Naive thymus-derived CD4-positive, alpha-beta T cell (primary cell): ENCODE measurements at regions not wholly inside any gene's neighbourhood (a gene's known extent, or its start where the extent isn't known, plus 50 kb on each side); places are given as distances from the start of the nearest gene placed in this dataset.

Experiments
- ATAC-seq: fragments of 150-1000 bp; cut with Tn5 transposase; 2 replicates; pipeline ENCODE4 v1.10.0; 2021; ENCODE audit warnings: mild to moderate bottlenecking, moderate library complexity
- CTCF ChIA-PET: fragments of 350-600 bp; sonication (Branson Sonifier 250); formaldehyde crosslinking; loops from one replicate; lab custom pipeline; 2021; ENCODE audit warnings: antibody characterized with exemption; lab: Charles Lee
- POLR2A ChIA-PET: fragments of 350-600 bp; sonication (Branson Sonifier 250); formaldehyde crosslinking; loops from one replicate; lab custom pipeline; 2021; ENCODE audit warnings: antibody characterized with exemption, inconsistent platforms; lab: Charles Lee
- DNase-seq, 9 donors: peaks; one replicate each; pipeline versions ENCODE4 v3.0.0 to v3.0.0-alpha.2; 2020 to 2022; ENCODE audit warnings: mixed read lengths in 1 of 9
- H3K27ac ChIP-seq: one replicate; pipeline ENCODE4 v1.7.0; 2013; ENCODE audit warnings: mild to moderate bottlenecking, low read depth, low read length, moderate library complexity
- H3K27me3 ChIP-seq, 2 donors: one replicate each; pipeline ENCODE4 v1.7.0; 2013; ENCODE audit warnings: low read length in 2 of 2, mild to moderate bottlenecking in 2 of 2, moderate library complexity in 2 of 2; ENCODE audit not compliant: control insufficient read depth in 2 of 2, insufficient read depth in 2 of 2
- H3K36me3 ChIP-seq, 3 experiments: 1 replicate in 2 of 3; 2 replicates in 1 of 3; pipeline ENCODE4 v1.7.0; 2013; ENCODE audit warnings: low read length in 3 of 3, mild to moderate bottlenecking in 3 of 3, moderate library complexity in 1 of 3; ENCODE audit not compliant: insufficient read depth in 3 of 3, control insufficient read depth in 2 of 3
- H3K4me1 ChIP-seq, 2 donors: one replicate each; pipeline ENCODE4 v1.7.0; 2013; ENCODE audit warnings: low read length in 2 of 2, mild to moderate bottlenecking in 2 of 2, moderate library complexity in 1 of 2; ENCODE audit not compliant: control insufficient read depth in 2 of 2, insufficient read depth in 2 of 2
- H3K4me3 ChIP-seq: 2 replicates; pipeline ENCODE4 v1.7.0; 2013; ENCODE audit warnings: mild to moderate bottlenecking, low read length
- H3K9me3 ChIP-seq, 3 experiments: 1 replicate in 2 of 3; 2 replicates in 1 of 3; pipeline ENCODE4 v1.7.0; 2013; ENCODE audit warnings: low read length in 3 of 3; ENCODE audit not compliant: control insufficient read depth in 2 of 3
- H3K27ac Mint-ChIP-seq, 9 donors: one replicate each; pipeline ENCODE4 v1.8.0; 2020 to 2022; ENCODE audit warnings: mixed read lengths in 9 of 9, mild to moderate bottlenecking in 8 of 9, moderate library complexity in 5 of 9, inconsistent platforms in 2 of 9
- H3K27me3 Mint-ChIP-seq, 5 donors: one replicate each; pipeline ENCODE4 v1.8.0; 2021 to 2022; ENCODE audit warnings: mixed read lengths in 5 of 5, mild to moderate bottlenecking in 1 of 5
- H3K36me3 Mint-ChIP-seq, 5 donors: one replicate each; pipeline ENCODE4 v1.8.0; 2020 to 2022; ENCODE audit warnings: mixed read lengths in 5 of 5, mild to moderate bottlenecking in 3 of 5, inconsistent platforms in 1 of 5
- H3K4me1 Mint-ChIP-seq, 7 donors: one replicate each; pipeline ENCODE4 v1.8.0; 2020 to 2022; ENCODE audit warnings: mixed read lengths in 7 of 7, mild to moderate bottlenecking in 3 of 7, inconsistent platforms in 1 of 7
- H3K4me3 Mint-ChIP-seq, 10 donors: one replicate each; pipeline ENCODE4 v1.8.0; 2020 to 2022; ENCODE audit warnings: mild to moderate bottlenecking in 10 of 10, mixed read lengths in 10 of 10, moderate library complexity in 6 of 10, inconsistent platforms in 2 of 10
- H3K9me3 Mint-ChIP-seq, 11 donors: one replicate each; pipeline ENCODE4 v1.8.0; 2020 to 2022; ENCODE audit warnings: mixed read lengths in 11 of 11, mild to moderate bottlenecking in 4 of 11, inconsistent platforms in 1 of 11, moderate library complexity in 1 of 11
- intact Hi-C, 2 donors: fragments of 100-400 bp; cut with micrococcal nuclease; formaldehyde crosslinking; loops; one replicate each; pipeline ENCODE4 v1.15.1; 2023

- CTCF ChIA-PET, result no interaction called here
- no peak overlapping the region for H3K4me3 ChIP-seq
- H3K4me3 Mint-ChIP-seq, result peak overlapping the region in 1 of 10 donors; percentile 18
- H3K36me3 Mint-ChIP-seq, result no peaks in the 10 kb centered on the region
- H3K27me3 Mint-ChIP-seq, result no peaks in the 10 kb centered on the region
- ATAC-seq (no peak), DNase-seq (no peak)
- H3K27ac ChIP-seq, result no peak overlapping the region
- H3K36me3 ChIP-seq, result no peaks in the 10 kb centered on the region
- intact Hi-C loops, result no loop called here
- H3K4me1 ChIP-seq, result no peaks in the 10 kb centered on the region
- POLR2A ChIA-PET, result no interaction called here
- no peaks in the 10 kb centered on the region for H3K4me1 Mint-ChIP-seq
- H3K27me3 ChIP-seq, result no peaks in the 10 kb centered on the region
- H3K9me3 ChIP-seq, result no peaks in the 10 kb centered on the region
- no peaks in the 10 kb centered on the region for H3K9me3 Mint-ChIP-seq
- no peak overlapping the region for H3K27ac Mint-ChIP-seq
Measured at GRCh38 chrX:6708676-6709380, 173.9 kb upstream of the VCX3A start.

- DNase-seq, result no peak
- H3K27me3 Mint-ChIP-seq, result no peaks in the 10 kb centered on the region
- intact Hi-C loops, result no loop called here
- POLR2A ChIA-PET, result no interaction called here
- CTCF ChIA-PET, result no interaction called here
- Histone ChIP-seq H3K36me3 (no peaks in the 10 kb centered on the region), H3K27ac (no peak overlapping the region), H3K27me3 (no peaks in the 10 kb centered on the region), H3K4me3 (no peak overlapping the region), H3K9me3 (no peaks in the 10 kb centered on the region), H3K4me1 (no peaks in the 10 kb centered on the region)
- ATAC-seq, result no peak
- H3K4me3 Mint-ChIP-seq, result no peak overlapping the region
- no peak overlapping the region for H3K27ac Mint-ChIP-seq
- no peaks in the 10 kb centered on the region for H3K9me3 Mint-ChIP-seq
- no peaks in the 10 kb centered on the region for H3K36me3 Mint-ChIP-seq
- H3K4me1 Mint-ChIP-seq, result no peaks in the 10 kb centered on the region
Measured at GRCh38 chrX:6708041-6708440, 173.1 kb upstream of the VCX3A start.

- H3K27ac ChIP-seq, result no peak overlapping the region
- no peak overlapping the region for H3K27ac Mint-ChIP-seq
- ATAC-seq (no peak), DNase-seq (no peak)
- no peaks in the 10 kb centered on the region for H3K9me3 Mint-ChIP-seq
- intact Hi-C loops, result no loop called here
- H3K4me1 Mint-ChIP-seq, result no peaks in the 10 kb centered on the region
- H3K27me3 Mint-ChIP-seq, result no peaks in the 10 kb centered on the region
- H3K4me1 ChIP-seq, result no peaks in the 10 kb centered on the region
- no peaks in the 10 kb centered on the region for H3K36me3 ChIP-seq
- H3K9me3 ChIP-seq, result no peaks in the 10 kb centered on the region
- no peaks in the 10 kb centered on the region for H3K27me3 ChIP-seq
- H3K36me3 Mint-ChIP-seq, result no peaks in the 10 kb centered on the region
- ChIA-PET POLR2A (no interaction called here), CTCF (no interaction called here)
- no peak overlapping the region for H3K4me3 ChIP-seq
- H3K4me3 Mint-ChIP-seq, result no peak overlapping the region
Measured at GRCh38 chrX:6707497-6707896, 172.6 kb upstream of the VCX3A start.

- Histone ChIP-seq H3K27ac (no peak overlapping the region), H3K4me3 (no peak overlapping the region), H3K4me1 (no peaks in the 10 kb centered on the region), H3K36me3 (no peaks in the 10 kb centered on the region), H3K27me3 (no peaks in the 10 kb centered on the region), H3K9me3 (no peaks in the 10 kb centered on the region)
- Mint-ChIP-seq H3K27ac (no peak overlapping the region), H3K4me1 (no peaks in the 10 kb centered on the region), H3K27me3 (no peaks in the 10 kb centered on the region), H3K9me3 (peaks cover 0 to 4% (median 0%) of the 10 kb centered on the region in 11 donors), H3K36me3 (no peaks in the 10 kb centered on the region), H3K4me3 (no peak overlapping the region)
- ATAC-seq, result no peak
- ChIA-PET CTCF (no interaction called here), POLR2A (no interaction called here)
- no peak for DNase-seq
- intact Hi-C loops, result no loop called here
Measured at GRCh38 chrX:6701085-6701484, 166.2 kb upstream of the VCX3A start.

GRCh38 chrX:6695717-6696116 lies 160.8 kb upstream of the VCX3A start:
- H3K27ac Mint-ChIP-seq, result no peak overlapping the region
- ATAC-seq (no peak), DNase-seq (no peak)
- H3K9me3 Mint-ChIP-seq, result peaks cover 0 to 4% (median 0%) of the 10 kb centered on the region in 11 donors
- intact Hi-C loops, result no loop called here
- no peaks in the 10 kb centered on the region for H3K36me3 ChIP-seq
- H3K27ac ChIP-seq, result no peak overlapping the region
- ChIA-PET POLR2A (no interaction called here), CTCF (no interaction called here)
- H3K4me3 Mint-ChIP-seq, result no peak overlapping the region
- H3K9me3 ChIP-seq, result no peaks in the 10 kb centered on the region
- no peaks in the 10 kb centered on the region for H3K4me1 ChIP-seq
- H3K36me3 Mint-ChIP-seq, result no peaks in the 10 kb centered on the region
- H3K4me3 ChIP-seq, result no peak overlapping the region
- no peaks in the 10 kb centered on the region for H3K27me3 ChIP-seq
- no peaks in the 10 kb centered on the region for H3K27me3 Mint-ChIP-seq
- H3K4me1 Mint-ChIP-seq, result no peaks in the 10 kb centered on the region

- no peak overlapping the region for H3K27ac ChIP-seq
- ChIA-PET POLR2A (no interaction called here), CTCF (no interaction called here)
- Mint-ChIP-seq H3K27ac (no peak overlapping the region), H3K4me1 (no peaks in the 10 kb centered on the region), H3K27me3 (no peaks in the 10 kb centered on the region), H3K9me3 (peaks cover 0 to 4% (median 0%) of the 10 kb centered on the region in 11 donors), H3K36me3 (no peaks in the 10 kb centered on the region), H3K4me3 (no peak overlapping the region)
- no peaks in the 10 kb centered on the region for H3K4me1 ChIP-seq
- ATAC-seq (no peak), DNase-seq (no peak)
- no peak overlapping the region for H3K4me3 ChIP-seq
- intact Hi-C loops, result no loop called here
- H3K36me3 ChIP-seq, result no peaks in the 10 kb centered on the region
- no peaks in the 10 kb centered on the region for H3K27me3 ChIP-seq
- no peaks in the 10 kb centered on the region for H3K9me3 ChIP-seq
Measured at GRCh38 chrX:6694977-6695376, 160.1 kb upstream of the VCX3A start.

GRCh38 chrX:6694221-6694620 lies 159.3 kb upstream of the VCX3A start:
- Histone ChIP-seq H3K36me3 (no peaks in the 10 kb centered on the region), H3K9me3 (no peaks in the 10 kb centered on the region), H3K4me1 (no peaks in the 10 kb centered on the region), H3K27me3 (no peaks in the 10 kb centered on the region), H3K27ac (no peak overlapping the region), H3K4me3 (no peak overlapping the region)
- ChIA-PET POLR2A (no interaction called here), CTCF (no interaction called here)
- intact Hi-C loops, result no loop called here
- Mint-ChIP-seq H3K4me1 (no peaks in the 10 kb centered on the region), H3K36me3 (no peaks in the 10 kb centered on the region), H3K27me3 (no peaks in the 10 kb centered on the region), H3K27ac (no peak overlapping the region), H3K4me3 (no peak overlapping the region), H3K9me3 (peaks cover 0 to 4% (median 0%) of the 10 kb centered on the region in 11 donors)
- ATAC-seq, result no peak
- DNase-seq, result no peak
